C4-2B (cell line): ENCODE measurements at regions not wholly inside any gene's neighbourhood (a gene's known extent, or its start where the extent isn't known, plus 50 kb on each side); places are given as distances from the start of the nearest gene placed in this dataset.

Source experiments
- H3K27ac ChIP-seq: fragments of 450-650 bp; 2 replicates; pipeline ENCODE4 v1.5.1; 2017
- CTCF ChIP-seq: fragments of 450-650 bp; conservative IDR thresholded peaks from 2 replicates; pipeline ENCODE4 v1.5.1; 2017; ENCODE audit warnings: mild to moderate bottlenecking
- ZFX ChIP-seq: fragments of 450-650 bp; IDR thresholded peaks from 2 replicates; pipeline ENCODE4 v1.6.1; 2017

- no peak overlapping the region for H3K27ac ChIP-seq
- TF ChIP-seq ZFX: no peak
- no peak for TF ChIP-seq CTCF
Measured at GRCh38 chr4:35649778-35650177, 594.5 kb downstream of the ARAP2 start.

DNA sequence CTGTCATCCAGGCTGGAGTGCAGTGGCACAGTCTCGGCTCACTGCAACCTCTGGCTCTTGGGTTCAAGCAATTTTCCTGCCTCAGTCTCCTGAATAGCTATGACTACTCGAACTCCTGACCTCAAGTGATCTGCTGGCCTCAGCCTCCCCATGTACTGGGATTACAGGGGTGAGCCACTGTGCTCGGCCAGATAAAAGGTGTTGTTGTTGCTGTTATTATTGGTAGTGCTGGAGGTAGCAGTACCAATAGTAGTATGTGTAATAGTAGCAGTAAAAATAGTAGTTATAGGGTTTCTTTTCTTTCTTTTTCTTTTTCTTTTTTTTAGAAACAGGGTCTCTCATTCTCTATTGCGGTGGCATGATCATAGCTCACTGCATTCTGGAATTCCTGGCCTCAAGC, 592.1 kb downstream of the ARAP2 start:
- no peak for TF ChIP-seq CTCF
- TF ChIP-seq ZFX: no peak
- no peak overlapping the region for H3K27ac ChIP-seq

GRCh38 chr4:35653451-35653850, 590.9 kb downstream of the ARAP2 start:
- no peak for TF ChIP-seq ZFX
- TF ChIP-seq CTCF: no peak
- no peak overlapping the region for H3K27ac ChIP-seq

GRCh38 chr4:35673137-35673536, 571.2 kb downstream of the ARAP2 start:
- TF ChIP-seq CTCF (no peak), ZFX (no peak)
- no peak overlapping the region for H3K27ac ChIP-seq

GRCh38 chr4:35684755-35685154, 559.6 kb downstream of the ARAP2 start:
- TF ChIP-seq CTCF (no peak), ZFX (no peak)
- H3K27ac ChIP-seq: no peak overlapping the region

GRCh38 chr4:35689870-35690269, 554.4 kb downstream of the ARAP2 start:
- no peak overlapping the region for H3K27ac ChIP-seq
- TF ChIP-seq ZFX (no peak), CTCF (no peak)

DNA sequence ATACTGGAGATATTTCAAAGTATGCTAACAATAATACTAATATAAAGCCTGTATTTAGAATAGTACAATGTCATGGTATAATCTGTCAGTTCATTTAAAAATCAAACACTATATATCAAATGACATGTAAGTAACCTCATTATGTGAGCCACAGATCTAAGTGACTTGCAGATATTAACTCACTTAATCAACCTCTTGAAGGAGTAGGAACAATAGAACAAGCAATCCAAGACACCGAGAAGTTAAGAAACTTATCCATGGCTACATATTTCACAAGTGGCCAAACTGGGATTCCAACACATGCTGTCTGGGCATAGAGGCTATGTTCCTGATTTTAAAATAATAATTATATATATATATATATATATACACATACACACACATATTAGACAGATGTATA, 554.0 kb downstream of the ARAP2 start:
- TF ChIP-seq ZFX: no peak
- no peak for TF ChIP-seq CTCF
- H3K27ac ChIP-seq: no peak overlapping the region
